ENCODE measurements at regions not wholly inside any gene's neighbourhood (a gene's known extent, or its start where the extent isn't known, plus 50 kb on each side); places are given as distances from the start of the nearest gene placed in this dataset.

GRCh38 chr9:68648971-68649370, 56.1 kb upstream of the PIP5K1B start:
- no peak for DNase-seq

DNA sequence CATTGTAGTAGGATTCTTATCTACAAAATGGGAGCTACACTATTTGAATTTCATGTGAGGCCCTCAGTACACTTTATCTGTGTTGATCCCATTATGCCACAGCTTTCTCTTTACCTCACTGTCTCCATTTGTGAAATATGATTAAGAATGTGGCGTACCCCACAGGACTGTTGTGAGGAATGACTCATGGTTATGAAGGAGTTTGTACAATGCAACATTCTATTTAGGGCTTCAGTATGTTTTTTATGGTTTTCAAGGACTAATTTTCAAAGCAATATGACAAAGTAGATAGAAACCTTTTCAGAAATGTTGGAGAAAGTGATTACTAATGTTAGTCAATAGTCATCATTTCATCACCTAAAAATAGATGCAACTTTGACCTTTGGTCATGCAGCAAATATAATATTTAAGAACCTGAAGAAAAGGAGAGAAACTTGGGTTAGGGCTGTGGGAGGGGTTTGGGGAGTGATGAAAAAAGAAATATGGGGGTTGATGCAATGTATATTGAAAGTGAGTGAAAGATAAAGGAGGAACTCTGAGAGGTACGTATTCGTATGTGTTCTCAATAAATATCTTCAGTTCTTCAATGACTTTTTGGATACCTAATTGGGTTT, 53.7 kb upstream of the PIP5K1B start:
- DNase-seq: no peak

DNA sequence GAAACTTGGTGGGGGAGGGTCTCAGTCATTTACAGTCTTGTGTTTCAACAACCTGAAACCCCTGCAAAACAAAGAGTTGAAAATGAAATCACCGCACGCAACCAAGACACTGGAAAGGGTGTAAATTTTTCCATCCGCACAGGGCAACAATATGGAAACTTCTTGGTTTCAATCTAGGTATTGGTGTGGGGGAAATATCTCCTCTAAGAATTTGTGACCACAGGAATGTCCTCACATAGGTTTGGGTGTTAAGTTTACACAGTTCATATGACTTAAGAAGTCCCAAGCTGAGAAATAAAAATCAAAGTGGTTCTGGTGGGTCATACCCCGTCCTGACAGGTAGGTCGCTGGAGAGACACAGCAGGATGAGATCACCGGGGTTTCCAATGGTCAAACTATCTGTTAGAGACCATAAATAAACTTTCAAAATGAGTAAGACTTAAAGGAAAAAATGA, 51.9 kb upstream of the PIP5K1B start:
- peak; percentile 21 to 52 for DNase-seq

DNA sequence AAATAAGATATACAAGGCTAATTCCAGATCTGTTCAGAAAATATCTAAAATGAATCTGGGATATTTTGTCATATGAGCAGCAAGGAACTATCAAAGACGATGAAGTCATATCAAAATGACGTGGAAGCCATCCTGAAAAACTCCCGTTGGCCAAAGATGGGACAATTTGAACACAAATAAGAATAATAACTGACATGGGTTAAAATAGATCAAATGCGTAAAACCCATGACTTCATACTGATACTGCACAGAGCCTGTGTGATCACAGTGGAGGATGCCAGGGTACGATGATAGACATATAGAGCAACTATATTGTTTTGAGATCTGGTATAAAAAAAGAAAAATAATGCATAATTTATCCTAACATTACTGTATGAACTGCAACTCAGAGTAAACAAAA, 51.0 kb upstream of the PIP5K1B start:
- DNase-seq: no peak

Data from activated CD4-positive, alpha-beta T cell treated with anti-CD3 and anti-CD28 coated beads, Interleukin-2, amount 50 U/mL, for 48 hours (primary cell).